Activated B cell treated with CpG ODN at 0.5 μM for 24 hours (primary cell): ENCODE measurements at regions not wholly inside any gene's neighbourhood (a gene's known extent, or its start where the extent isn't known, plus 50 kb on each side); places are given as distances from the start of the nearest gene placed in this dataset.

Source experiments
- ATAC-seq: fragments of 200-7000 bp; cut with Tn5 transposase; one replicate; pipeline ENCODE4 v1.10.0; 2021; ENCODE audit warnings: low read depth, mild to moderate bottlenecking, moderate library complexity
- CTCF ChIA-PET: fragments of 350-600 bp; sonication (Branson Sonifier 250); formaldehyde crosslinking; loops from one replicate; lab custom pipeline; 2021; ENCODE audit warnings: antibody characterized with exemption; lab: Charles Lee
- POLR2A ChIA-PET: fragments of 350-600 bp; sonication (Branson Sonifier 250); formaldehyde crosslinking; loops from one replicate; lab custom pipeline; 2021; ENCODE audit warnings: antibody characterized with exemption; lab: Charles Lee
- DNase-seq: peaks from one replicate; pipeline ENCODE4 v3.0.0; 2022
- H3K27ac Mint-ChIP-seq: one replicate; pipeline ENCODE4 v1.8.0; 2020; ENCODE audit warnings: mixed read lengths
- H3K27me3 Mint-ChIP-seq: one replicate; pipeline ENCODE4 v1.8.0; 2021; ENCODE audit warnings: mixed read lengths
- H3K36me3 Mint-ChIP-seq: one replicate; pipeline ENCODE4 v1.8.0; 2021; ENCODE audit warnings: low read depth, mixed read lengths
- H3K4me1 Mint-ChIP-seq: one replicate; pipeline ENCODE4 v1.8.0; 2021; ENCODE audit warnings: mixed read lengths
- H3K4me3 Mint-ChIP-seq: one replicate; pipeline ENCODE4 v1.8.0; 2020; ENCODE audit warnings: mild to moderate bottlenecking, mixed read lengths
- H3K9me3 Mint-ChIP-seq: one replicate; pipeline ENCODE4 v1.8.0; 2020; ENCODE audit warnings: mixed read lengths
- intact Hi-C: fragments of 100-400 bp; cut with micrococcal nuclease; formaldehyde crosslinking; loops from one replicate; pipeline ENCODE4 v1.15.1; 2024
- TF ChIP-seq, protein P1 (sequence below): fragments of 200-600 bp; IDR thresholded peaks from one replicate; pipeline ENCODE4 v1.8.0; 2022; ENCODE audit warnings: antibody characterized with exemption, mild to moderate bottlenecking

DNA sequence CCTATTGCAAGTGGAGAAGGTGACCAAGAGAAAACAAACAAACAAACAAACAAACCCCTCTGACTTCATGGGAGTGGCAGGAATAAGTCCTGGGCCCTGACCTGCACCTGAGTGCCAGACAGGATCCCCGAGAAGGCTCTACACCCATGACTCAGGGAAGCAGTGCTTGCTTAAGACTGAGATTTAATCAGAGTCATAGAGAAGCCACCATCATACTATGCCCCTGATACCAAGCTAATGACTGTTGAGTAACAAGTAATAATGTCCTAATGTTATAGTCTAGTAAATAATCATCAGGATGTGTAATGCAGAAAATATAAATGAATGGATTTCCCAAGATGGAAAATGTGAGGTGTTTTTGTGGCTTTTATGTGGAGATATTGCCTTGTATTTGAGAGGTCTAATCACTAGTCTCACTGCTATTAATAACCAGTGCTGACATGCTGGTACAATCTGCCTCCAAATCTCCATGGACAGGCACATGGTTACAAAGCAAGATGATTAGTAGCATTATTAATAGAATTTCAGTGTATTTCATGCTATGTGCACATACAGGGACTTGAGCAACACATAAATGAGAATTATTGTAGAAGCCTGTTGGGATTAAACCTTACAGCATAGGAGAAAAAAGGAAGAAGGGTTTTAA lies 1290.9 kb downstream of the MRPL39 start:
- Mint-ChIP-seq H3K4me3 (no peak overlapping the region), H3K27me3 (no peaks in the 10 kb centered on the region), H3K36me3 (no peaks in the 10 kb centered on the region), H3K27ac (no peak overlapping the region), H3K9me3 (no peaks in the 10 kb centered on the region), H3K4me1 (no peaks in the 10 kb centered on the region)
- TF ChIP-seq, protein P1, sequence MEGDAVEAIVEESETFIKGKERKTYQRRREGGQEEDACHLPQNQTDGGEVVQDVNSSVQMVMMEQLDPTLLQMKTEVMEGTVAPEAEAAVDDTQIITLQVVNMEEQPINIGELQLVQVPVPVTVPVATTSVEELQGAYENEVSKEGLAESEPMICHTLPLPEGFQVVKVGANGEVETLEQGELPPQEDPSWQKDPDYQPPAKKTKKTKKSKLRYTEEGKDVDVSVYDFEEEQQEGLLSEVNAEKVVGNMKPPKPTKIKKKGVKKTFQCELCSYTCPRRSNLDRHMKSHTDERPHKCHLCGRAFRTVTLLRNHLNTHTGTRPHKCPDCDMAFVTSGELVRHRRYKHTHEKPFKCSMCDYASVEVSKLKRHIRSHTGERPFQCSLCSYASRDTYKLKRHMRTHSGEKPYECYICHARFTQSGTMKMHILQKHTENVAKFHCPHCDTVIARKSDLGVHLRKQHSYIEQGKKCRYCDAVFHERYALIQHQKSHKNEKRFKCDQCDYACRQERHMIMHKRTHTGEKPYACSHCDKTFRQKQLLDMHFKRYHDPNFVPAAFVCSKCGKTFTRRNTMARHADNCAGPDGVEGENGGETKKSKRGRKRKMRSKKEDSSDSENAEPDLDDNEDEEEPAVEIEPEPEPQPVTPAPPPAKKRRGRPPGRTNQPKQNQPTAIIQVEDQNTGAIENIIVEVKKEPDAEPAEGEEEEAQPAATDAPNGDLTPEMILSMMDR, result no peak
- CTCF ChIA-PET, result no interaction called here
- POLR2A ChIA-PET, result no interaction called here
- intact Hi-C loops, result no loop called here
- DNase-seq (no peak), ATAC-seq (no peak)

DNA sequence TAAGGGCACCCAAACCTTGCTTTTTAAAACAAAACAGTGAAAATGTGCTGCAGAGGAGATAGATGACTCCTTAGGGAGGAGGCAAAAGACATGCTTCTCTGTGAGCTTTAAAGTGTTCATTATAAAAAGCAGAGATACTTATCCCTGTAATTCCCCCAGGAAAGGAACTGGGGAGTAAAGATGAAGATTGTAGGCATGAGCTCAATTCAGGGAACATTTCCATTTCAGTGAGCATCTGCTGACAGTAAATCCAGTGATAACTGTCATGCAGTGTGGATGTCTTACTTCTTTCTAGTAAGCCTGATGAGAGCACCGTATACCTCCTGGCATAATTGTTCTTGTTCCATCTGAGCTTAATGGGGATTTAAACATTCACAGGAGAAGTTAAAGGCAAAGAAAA lies 1296.5 kb downstream of the MRPL39 start:
- Mint-ChIP-seq H3K36me3 (no peaks in the 10 kb centered on the region), H3K27me3 (no peaks in the 10 kb centered on the region), H3K9me3 (no peaks in the 10 kb centered on the region), H3K4me1 (no peaks in the 10 kb centered on the region), H3K27ac (no peak overlapping the region), H3K4me3 (no peak overlapping the region)
- intact Hi-C loops, result no loop called here
- TF ChIP-seq, protein P1, result no peak
- no peak for DNase-seq
- no peak for ATAC-seq
- CTCF ChIA-PET, result no interaction called here
- POLR2A ChIA-PET, result no interaction called here

DNA sequence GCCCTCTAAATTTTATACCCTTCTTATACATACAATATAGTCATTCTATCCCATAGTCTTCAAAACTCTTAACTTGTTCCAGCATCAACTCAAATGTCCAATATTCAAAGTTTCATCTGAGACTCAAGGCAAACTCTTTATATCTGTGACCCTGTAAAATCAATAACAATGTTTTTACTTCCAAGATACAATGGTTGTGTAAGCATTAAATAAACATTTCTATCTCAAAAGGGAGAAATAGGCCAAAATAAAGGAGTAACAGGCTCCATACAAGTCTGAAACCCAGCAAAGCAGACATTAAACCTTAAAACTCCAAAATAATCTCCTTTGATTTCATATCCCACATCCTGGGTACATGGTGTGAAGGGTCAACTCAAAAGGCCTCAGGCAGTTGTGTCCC lies 1299.1 kb downstream of the MRPL39 start:
- Mint-ChIP-seq H3K4me1 (peaks cover 4% of the 10 kb centered on the region), H3K36me3 (no peaks in the 10 kb centered on the region), H3K27ac (no peak overlapping the region), H3K27me3 (no peaks in the 10 kb centered on the region), H3K4me3 (no peak overlapping the region), H3K9me3 (no peaks in the 10 kb centered on the region)
- no peak for DNase-seq
- CTCF ChIA-PET, result no interaction called here
- no peak for ATAC-seq
- TF ChIP-seq, protein P1, result no peak
- intact Hi-C loops, result no loop called here
- POLR2A ChIA-PET, result no interaction called here

DNA sequence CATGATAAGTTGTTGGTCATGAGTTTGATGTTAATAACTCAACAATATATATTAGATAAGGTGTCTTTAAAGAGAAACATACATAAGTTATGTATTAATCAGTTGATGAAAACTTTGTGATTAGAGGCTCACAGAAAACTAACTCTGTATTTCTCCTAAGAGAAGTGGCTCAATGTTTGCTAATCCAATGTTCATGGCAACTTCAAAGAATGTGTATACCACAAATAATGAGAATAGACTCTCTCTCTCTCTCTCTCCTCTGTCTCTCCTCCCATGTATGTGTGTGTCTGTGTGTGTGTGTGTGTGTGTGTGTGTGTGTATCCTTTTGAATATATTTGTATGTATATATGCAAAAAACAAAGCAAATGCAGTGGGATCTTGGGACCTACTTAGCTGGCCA lies 1304.9 kb downstream of the MRPL39 start:
- ChIA-PET CTCF (no interaction called here), POLR2A (no interaction called here)
- Mint-ChIP-seq H3K4me3 (no peak overlapping the region), H3K27me3 (no peaks in the 10 kb centered on the region), H3K27ac (no peak overlapping the region), H3K36me3 (no peaks in the 10 kb centered on the region), H3K4me1 (peaks cover 4% of the 10 kb centered on the region), H3K9me3 (no peaks in the 10 kb centered on the region)
- intact Hi-C loops, result no loop called here
- no peak for DNase-seq
- no peak for ATAC-seq
- TF ChIP-seq, protein P1, result no peak

DNA sequence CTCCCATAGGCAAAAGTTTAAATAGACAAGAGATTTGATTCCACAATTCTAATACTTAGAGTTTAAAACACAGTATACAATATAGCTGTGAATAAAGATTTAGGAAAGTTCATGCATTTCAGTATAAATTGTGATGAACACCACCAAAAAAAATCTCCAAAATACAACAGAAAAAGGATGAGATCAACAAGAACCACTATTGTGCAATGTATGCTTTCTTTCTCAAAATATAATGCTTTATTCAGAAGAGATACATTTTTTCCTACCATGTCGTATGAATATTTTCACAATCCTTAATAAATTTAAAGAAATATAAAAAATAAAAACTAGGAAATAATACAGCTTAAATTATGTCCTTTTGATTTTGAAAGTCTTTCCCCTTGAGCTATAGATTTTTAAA lies 1309.2 kb downstream of the MRPL39 start:
- ChIA-PET POLR2A (no interaction called here), CTCF (no interaction called here)
- Mint-ChIP-seq H3K4me3 (no peak overlapping the region), H3K9me3 (no peaks in the 10 kb centered on the region), H3K27ac (no peak overlapping the region), H3K36me3 (no peaks in the 10 kb centered on the region), H3K4me1 (peaks cover 3% of the 10 kb centered on the region), H3K27me3 (no peaks in the 10 kb centered on the region)
- TF ChIP-seq, protein P1, result no peak
- intact Hi-C loops, result no loop called here
- DNase-seq, result no peak
- no peak for ATAC-seq
